B cell (primary cell): ENCODE measurements at regions not wholly inside any gene's neighbourhood (a gene's known extent, or its start where the extent isn't known, plus 50 kb on each side); places are given as distances from the start of the nearest gene placed in this dataset.

ENCODE experiments used
- ATAC-seq: fragments of 200-7000 bp; cut with Tn5 transposase; one replicate; pipeline ENCODE4 v1.10.0; 2021; ENCODE audit warnings: low read depth, mild to moderate bottlenecking, moderate number of reproducible peaks, moderate library complexity
- CTCF ChIA-PET: fragments of 350-600 bp; sonication (Branson Sonifier 250); formaldehyde crosslinking; loops from one replicate; lab custom pipeline; 2021; ENCODE audit warnings: antibody characterized with exemption, inconsistent platforms; lab: Charles Lee
- POLR2A ChIA-PET: fragments of 350-600 bp; sonication (Branson Sonifier 250); formaldehyde crosslinking; loops from one replicate; lab custom pipeline; 2021; ENCODE audit warnings: antibody characterized with exemption; lab: Charles Lee
- DNase-seq: peaks from one replicate; pipeline ENCODE4 v3.0.0; 2013
- H2AFZ ChIP-seq: 2 replicates; pipeline ENCODE4 v1.6.1; 2012; ENCODE audit warnings: mild to moderate bottlenecking, low read depth, low read length; ENCODE audit not compliant: insufficient read depth, poor library complexity, severe bottlenecking
- H3K27ac ChIP-seq, 2 donors: 1 replicate in 1 of 2; 2 replicates in 1 of 2; pipeline ENCODE4 v1.5.1; 2012 to 2013; ENCODE audit warnings: low read length in 2 of 2, mild to moderate bottlenecking in 2 of 2, moderate library complexity in 1 of 2
- H3K27me3 ChIP-seq, 4 experiments: fragments of 200-600 bp in 1 of 4; sonication (generic) in 1 of 4; replicated peaks in 1 of 4; 1 replicate in 2 of 4; 2 replicates in 2 of 4; pipeline versions ENCODE4 v1.6.1 to v1.7.0; 2013 to 2016; ENCODE audit warnings: low read length in 3 of 4, mild to moderate bottlenecking in 2 of 4, mixed read lengths in 1 of 4, moderate library complexity in 1 of 4; ENCODE audit not compliant: insufficient read depth in 4 of 4, control insufficient read depth in 3 of 4; ENCODE audit errors: control extremely low read depth in 1 of 4
- H3K36me3 ChIP-seq, 2 experiments: replicated peaks in 1 of 2; 1 replicate in 1 of 2; 2 replicates in 1 of 2; pipeline versions ENCODE4 v1.6.1 to v1.7.1; 2013; ENCODE audit warnings: low read length in 1 of 2; ENCODE audit not compliant: insufficient read depth in 2 of 2, control insufficient read depth in 1 of 2; ENCODE audit errors: control extremely low read depth in 1 of 2, extremely low read depth in 1 of 2
- H3K4me1 ChIP-seq, 2 donors: fragments of 200-600 bp in 1 of 2; sonication (generic) in 1 of 2; 1 replicate in 1 of 2; 2 replicates in 1 of 2; pipeline versions ENCODE4 v1.5.1 to v1.6.1; 2013 to 2017; ENCODE audit warnings: low read length in 2 of 2; ENCODE audit not compliant: control insufficient read depth in 2 of 2, insufficient read depth in 2 of 2
- H3K4me2 ChIP-seq: replicated peaks from 2 replicates; pipeline ENCODE3; 2012; ENCODE audit warnings: mild to moderate bottlenecking, low read depth, low read length; ENCODE audit not compliant: poor library complexity, severe bottlenecking
- H3K4me3 ChIP-seq, 5 experiments: fragments of 200-600 bp in 1 of 5; sonication (generic) in 1 of 5; 1 replicate in 3 of 5; 2 replicates in 2 of 5; pipeline versions ENCODE4 v1.5.1 to v1.7.0; 2011 to 2016; ENCODE audit warnings: low read length in 4 of 5, mild to moderate bottlenecking in 4 of 5, low read depth in 2 of 5, control low read depth in 1 of 5, moderate library complexity in 1 of 5; ENCODE audit not compliant: insufficient read depth in 1 of 5; ENCODE audit errors: control extremely low read depth in 1 of 5, extremely low read depth in 1 of 5
- H3K79me2 ChIP-seq: fragments of 200-600 bp; sonication (generic); one replicate; pipeline ENCODE4 v1.6.0; 2016; ENCODE audit warnings: low read length; ENCODE audit not compliant: control insufficient read depth, insufficient read depth
- H3K9ac ChIP-seq: fragments of 200-600 bp; sonication (generic); 2 replicates; pipeline ENCODE4 v1.6.1; 2017; ENCODE audit warnings: mild to moderate bottlenecking, low read length, moderate library complexity
- H3K9me3 ChIP-seq, 3 donors: one replicate each; pipeline versions ENCODE4 v1.6.1 to v1.7.1; 2013; ENCODE audit warnings: low read length in 2 of 3; ENCODE audit not compliant: control insufficient read depth in 2 of 3, insufficient read depth in 1 of 3; ENCODE audit errors: control extremely low read depth in 1 of 3
- H4K20me1 ChIP-seq: 2 replicates; pipeline ENCODE4 v1.6.0; 2012; ENCODE audit warnings: mild to moderate bottlenecking, low read length; ENCODE audit not compliant: insufficient read depth, control insufficient read depth, poor library complexity, severe bottlenecking
- H3K27ac Mint-ChIP-seq: one replicate; pipeline ENCODE4 v1.8.0; 2021; ENCODE audit warnings: mixed read lengths
- H3K27me3 Mint-ChIP-seq: one replicate; pipeline ENCODE4 v1.8.0; 2021; ENCODE audit warnings: mixed read lengths
- H3K4me1 Mint-ChIP-seq: one replicate; pipeline ENCODE4 v1.8.0; 2021; ENCODE audit warnings: mixed read lengths
- H3K4me3 Mint-ChIP-seq: one replicate; pipeline ENCODE4 v1.8.0; 2021; ENCODE audit warnings: mixed read lengths
- H3K9me3 Mint-ChIP-seq: one replicate; pipeline ENCODE4 v1.8.0; 2022; ENCODE audit warnings: mixed read lengths; ENCODE audit not compliant: insufficient read depth
- EZH2 ChIP-seq: IDR thresholded peaks from 2 replicates; pipeline ENCODE4 v1.6.1; 2012; ENCODE audit warnings: borderline replicate concordance, low read depth, mild to moderate bottlenecking, moderate library complexity, low read length; ENCODE audit not compliant: insufficient read depth, poor library complexity, severe bottlenecking
- WGBS: methylation state at CpG from one replicate; pipeline ENCODE4 v1.1.5; 2013; ENCODE audit warnings: missing lambda C conversion rate; ENCODE audit not compliant: insufficient coverage; 5-methylcytosine and 5-hydroxymethylcytosine counted together
- intact Hi-C: fragments of 100-400 bp; cut with micrococcal nuclease; formaldehyde crosslinking; loops from one replicate; pipeline ENCODE4 v1.10.0; 2022
- TF ChIP-seq, protein P1 (sequence below): fragments of 200-600 bp; IDR thresholded peaks from one replicate; pipeline ENCODE4 v1.8.0; 2022; ENCODE audit warnings: antibody characterized with exemption, mild to moderate bottlenecking

DNA sequence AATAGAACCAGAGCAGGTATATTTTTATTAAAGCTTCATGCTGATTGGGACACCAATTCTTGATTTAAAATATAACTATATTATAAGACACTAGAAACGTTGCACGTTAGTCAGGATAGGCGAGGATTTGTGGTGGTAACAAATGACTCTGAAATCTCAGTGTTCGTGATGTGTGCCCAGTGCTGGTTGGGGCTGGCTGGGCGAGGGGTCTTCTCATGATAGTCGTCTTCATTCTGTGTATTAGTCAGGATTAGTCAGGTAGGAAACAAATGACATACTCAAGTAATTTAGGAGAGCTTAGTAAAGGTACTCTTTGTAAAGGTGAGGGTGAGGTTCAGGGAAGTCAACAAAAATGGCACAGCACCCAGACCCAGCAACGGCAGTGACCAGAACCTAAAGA is 73.9 kb upstream of the HIF1A start:
- no peak overlapping the region for H3K4me3 ChIP-seq
- no peaks in the 10 kb centered on the region for H3K79me2 ChIP-seq
- H3K4me1 ChIP-seq = no peaks in the 10 kb centered on the region
- no peak for TF ChIP-seq EZH2
- TF ChIP-seq, protein P1, sequence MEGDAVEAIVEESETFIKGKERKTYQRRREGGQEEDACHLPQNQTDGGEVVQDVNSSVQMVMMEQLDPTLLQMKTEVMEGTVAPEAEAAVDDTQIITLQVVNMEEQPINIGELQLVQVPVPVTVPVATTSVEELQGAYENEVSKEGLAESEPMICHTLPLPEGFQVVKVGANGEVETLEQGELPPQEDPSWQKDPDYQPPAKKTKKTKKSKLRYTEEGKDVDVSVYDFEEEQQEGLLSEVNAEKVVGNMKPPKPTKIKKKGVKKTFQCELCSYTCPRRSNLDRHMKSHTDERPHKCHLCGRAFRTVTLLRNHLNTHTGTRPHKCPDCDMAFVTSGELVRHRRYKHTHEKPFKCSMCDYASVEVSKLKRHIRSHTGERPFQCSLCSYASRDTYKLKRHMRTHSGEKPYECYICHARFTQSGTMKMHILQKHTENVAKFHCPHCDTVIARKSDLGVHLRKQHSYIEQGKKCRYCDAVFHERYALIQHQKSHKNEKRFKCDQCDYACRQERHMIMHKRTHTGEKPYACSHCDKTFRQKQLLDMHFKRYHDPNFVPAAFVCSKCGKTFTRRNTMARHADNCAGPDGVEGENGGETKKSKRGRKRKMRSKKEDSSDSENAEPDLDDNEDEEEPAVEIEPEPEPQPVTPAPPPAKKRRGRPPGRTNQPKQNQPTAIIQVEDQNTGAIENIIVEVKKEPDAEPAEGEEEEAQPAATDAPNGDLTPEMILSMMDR = no peak
- no peak overlapping the region for H3K27ac ChIP-seq
- Mint-ChIP-seq H3K27me3 (no peaks in the 10 kb centered on the region), H3K9me3 (no peaks in the 10 kb centered on the region), H3K4me1 (no peaks in the 10 kb centered on the region), H3K4me3 (no peak overlapping the region), H3K27ac (no peak overlapping the region)
- intact Hi-C loops = no loop called here
- no peaks in the 10 kb centered on the region for H3K36me3 ChIP-seq
- no peak overlapping the region for H3K4me2 ChIP-seq
- ChIA-PET CTCF (no interaction called here), POLR2A (no interaction called here)
- ATAC-seq (no peak), DNase-seq (no peak)
- H2AFZ ChIP-seq = no peak overlapping the region
- 73% methylated on average over 7 of the region's 7 CpGs for WGBS
- H4K20me1 ChIP-seq = no peaks in the 10 kb centered on the region
- peaks cover 0 to 1% (median 0%) of the 10 kb centered on the region in 3 donors for H3K9me3 ChIP-seq
- no peaks in the 10 kb centered on the region for H3K27me3 ChIP-seq
- no peak overlapping the region for H3K9ac ChIP-seq

- Mint-ChIP-seq H3K27me3 (no peaks in the 10 kb centered on the region), H3K4me3 (no peak overlapping the region), H3K9me3 (no peaks in the 10 kb centered on the region), H3K27ac (no peak overlapping the region), H3K4me1 (no peaks in the 10 kb centered on the region)
- Histone ChIP-seq H4K20me1 (no peaks in the 10 kb centered on the region), H3K9ac (no peak overlapping the region), H3K79me2 (no peaks in the 10 kb centered on the region), H3K36me3 (no peaks in the 10 kb centered on the region), H3K27me3 (no peaks in the 10 kb centered on the region), H2AFZ (no peak overlapping the region), H3K9me3 (peaks cover 0 to 1% (median 0%) of the 10 kb centered on the region in 3 donors), H3K27ac (no peak overlapping the region), H3K4me2 (no peak overlapping the region), H3K4me3 (no peak overlapping the region), H3K4me1 (no peaks in the 10 kb centered on the region)
- intact Hi-C loops = no loop called here
- DNase-seq = no peak
- ChIA-PET POLR2A (no interaction called here), CTCF (no interaction called here)
- ATAC-seq = no peak
- TF ChIP-seq, protein P1 = no peak
- TF ChIP-seq EZH2 = no peak
Observed at GRCh38 chr14:61622051-61622450, 73.3 kb upstream of the HIF1A start.
